Endodermal cell (in vitro differentiated cells): ENCODE measurements at regions not wholly inside any gene's neighbourhood (a gene's known extent, or its start where the extent isn't known, plus 50 kb on each side); places are given as distances from the start of the nearest gene placed in this dataset.
A peak's percentile ranks its signal among the peaks of the same experiment; 100 is the strongest.

ENCODE experiments used
- DNase-seq: peaks from one replicate; pipeline ENCODE4 v3.0.0-alpha.2; 2017
- H3K27ac ChIP-seq: 2 replicates; pipeline ENCODE4 v1.5.1; 2013; ENCODE audit warnings: mild to moderate bottlenecking, low read depth, low read length, moderate library complexity
- H3K27me3 ChIP-seq: 2 replicates; pipeline ENCODE4 v1.6.1; 2013; ENCODE audit warnings: mild to moderate bottlenecking, low read length, moderate library complexity; ENCODE audit not compliant: insufficient read depth, control insufficient read depth, poor library complexity, severe bottlenecking
- H3K36me3 ChIP-seq: 2 replicates; pipeline ENCODE4 v1.7.0; 2013; ENCODE audit warnings: mild to moderate bottlenecking, low read length, moderate library complexity; ENCODE audit not compliant: control insufficient read depth, insufficient read depth
- H3K4me1 ChIP-seq: one replicate; pipeline ENCODE4 v1.7.0; 2013; ENCODE audit warnings: low read length; ENCODE audit not compliant: control insufficient read depth, insufficient read depth
- H3K4me3 ChIP-seq: 2 replicates; pipeline ENCODE4 v1.5.1; 2013; ENCODE audit warnings: mild to moderate bottlenecking, low read length, moderate library complexity
- H3K9ac ChIP-seq: 2 replicates; pipeline ENCODE4 v1.6.1; 2013; ENCODE audit warnings: mild to moderate bottlenecking, low read length, moderate library complexity; ENCODE audit not compliant: poor library complexity, severe bottlenecking; ENCODE audit errors: extremely low read depth
- H3K9me3 ChIP-seq: 2 replicates; pipeline ENCODE4 v1.6.1; 2013; ENCODE audit warnings: mild to moderate bottlenecking, low read length, moderate library complexity; ENCODE audit not compliant: control insufficient read depth
- H3K27ac Mint-ChIP-seq: 2 replicates; pipeline ENCODE4 v1.8.0; 2020; ENCODE audit warnings: mixed read lengths
- H3K27me3 Mint-ChIP-seq: 2 replicates; pipeline ENCODE4 v1.8.0; 2021; ENCODE audit warnings: mild to moderate bottlenecking, mixed read lengths; ENCODE audit not compliant: insufficient read depth
- H3K36me3 Mint-ChIP-seq: 2 replicates; pipeline ENCODE4 v1.8.0; 2020; ENCODE audit warnings: low read depth, mixed read lengths
- H3K4me1 Mint-ChIP-seq: 2 replicates; pipeline ENCODE4 v1.8.0; 2020; ENCODE audit warnings: mixed read lengths
- H3K4me3 Mint-ChIP-seq: 2 replicates; pipeline ENCODE4 v1.8.0; 2020; ENCODE audit warnings: mild to moderate bottlenecking, moderate library complexity, mixed read lengths
- H3K9me3 Mint-ChIP-seq: 2 replicates; pipeline ENCODE4 v1.8.0; 2020; ENCODE audit warnings: mild to moderate bottlenecking, mixed read lengths
- WGBS, 2 experiments: methylation state at CpG; one replicate each; pipeline versions ENCODE4 v1.1.5 to v1.1.7; 2013; ENCODE audit warnings: missing lambda C conversion rate in 2 of 2, mixed read lengths in 1 of 2; ENCODE audit not compliant: insufficient coverage in 1 of 2, insufficient read length in 1 of 2; 5-methylcytosine and 5-hydroxymethylcytosine counted together
- TF ChIP-seq, protein P1 (sequence below): fragments of 200-600 bp; sonication (generic); conservative IDR thresholded peaks from 2 replicates; pipeline ENCODE4 v1.5.0; 2021; ENCODE audit warnings: antibody characterized with exemption, mild to moderate bottlenecking

DNA sequence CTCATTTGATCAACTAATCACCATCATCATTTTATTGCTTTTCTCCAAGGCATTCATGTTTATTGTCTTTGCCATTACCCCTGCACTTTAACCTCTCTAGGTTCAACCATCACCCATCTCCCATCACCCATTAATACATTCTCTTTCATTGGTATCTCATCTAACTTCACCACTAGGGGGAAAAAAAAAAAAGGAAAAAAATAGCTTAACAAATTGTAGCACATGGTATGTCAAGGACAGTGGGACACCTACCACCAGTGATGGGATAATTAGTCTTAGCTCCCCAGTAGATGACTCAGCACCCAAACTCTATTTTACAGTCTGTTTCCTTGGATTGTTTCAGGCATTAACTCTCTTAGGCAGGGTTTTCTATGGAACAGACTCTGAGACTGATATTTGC lies 1770.2 kb upstream of the MIR17HG start:
- no peaks in the 10 kb centered on the region for H3K27me3 ChIP-seq
- no peak overlapping the region for H3K4me3 ChIP-seq
- H3K4me3 Mint-ChIP-seq = no peak overlapping the region
- peaks cover 11% of the 10 kb centered on the region for H3K9me3 ChIP-seq
- TF ChIP-seq, protein P1, sequence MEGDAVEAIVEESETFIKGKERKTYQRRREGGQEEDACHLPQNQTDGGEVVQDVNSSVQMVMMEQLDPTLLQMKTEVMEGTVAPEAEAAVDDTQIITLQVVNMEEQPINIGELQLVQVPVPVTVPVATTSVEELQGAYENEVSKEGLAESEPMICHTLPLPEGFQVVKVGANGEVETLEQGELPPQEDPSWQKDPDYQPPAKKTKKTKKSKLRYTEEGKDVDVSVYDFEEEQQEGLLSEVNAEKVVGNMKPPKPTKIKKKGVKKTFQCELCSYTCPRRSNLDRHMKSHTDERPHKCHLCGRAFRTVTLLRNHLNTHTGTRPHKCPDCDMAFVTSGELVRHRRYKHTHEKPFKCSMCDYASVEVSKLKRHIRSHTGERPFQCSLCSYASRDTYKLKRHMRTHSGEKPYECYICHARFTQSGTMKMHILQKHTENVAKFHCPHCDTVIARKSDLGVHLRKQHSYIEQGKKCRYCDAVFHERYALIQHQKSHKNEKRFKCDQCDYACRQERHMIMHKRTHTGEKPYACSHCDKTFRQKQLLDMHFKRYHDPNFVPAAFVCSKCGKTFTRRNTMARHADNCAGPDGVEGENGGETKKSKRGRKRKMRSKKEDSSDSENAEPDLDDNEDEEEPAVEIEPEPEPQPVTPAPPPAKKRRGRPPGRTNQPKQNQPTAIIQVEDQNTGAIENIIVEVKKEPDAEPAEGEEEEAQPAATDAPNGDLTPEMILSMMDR = peak; percentile 55
- no peak overlapping the region for H3K27ac ChIP-seq
- no peak overlapping the region for H3K27ac Mint-ChIP-seq
- no peaks in the 10 kb centered on the region for H3K27me3 Mint-ChIP-seq
- H3K36me3 ChIP-seq = no peaks in the 10 kb centered on the region
- H3K4me1 ChIP-seq = no peaks in the 10 kb centered on the region
- no peaks in the 10 kb centered on the region for H3K4me1 Mint-ChIP-seq
- no peaks in the 10 kb centered on the region for H3K36me3 Mint-ChIP-seq
- no peak for DNase-seq
- H3K9me3 Mint-ChIP-seq = peaks cover 16% of the 10 kb centered on the region
- no peak overlapping the region for H3K9ac ChIP-seq

DNA sequence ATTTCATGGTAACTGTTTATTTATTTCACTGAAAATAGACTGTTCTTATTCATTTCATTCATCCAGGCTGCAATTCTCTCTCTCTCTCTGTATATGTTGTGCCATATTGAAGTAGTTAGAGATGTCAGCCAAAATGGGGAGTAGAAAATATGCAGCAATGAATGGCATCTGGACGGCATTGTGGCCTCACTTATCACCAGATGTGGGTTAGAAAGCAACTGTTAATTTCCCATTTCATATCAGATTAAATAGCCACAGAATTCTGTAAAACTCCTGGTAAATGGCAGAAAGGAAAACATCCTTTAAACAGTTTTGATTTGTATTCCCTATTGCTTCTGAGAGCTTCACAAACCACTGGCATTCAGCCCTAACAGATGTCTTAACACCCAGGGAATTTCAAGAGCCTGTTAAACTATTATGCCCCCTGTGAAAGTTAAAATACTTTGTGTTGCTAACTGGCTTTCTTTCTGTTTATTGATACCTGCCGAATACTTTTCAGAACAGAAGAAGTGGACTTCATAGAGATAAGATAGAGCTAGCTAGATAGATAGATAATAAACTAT lies 1763.3 kb upstream of the MIR17HG start:
- peak overlapping the region; percentile 41 for H3K27ac Mint-ChIP-seq

DNA sequence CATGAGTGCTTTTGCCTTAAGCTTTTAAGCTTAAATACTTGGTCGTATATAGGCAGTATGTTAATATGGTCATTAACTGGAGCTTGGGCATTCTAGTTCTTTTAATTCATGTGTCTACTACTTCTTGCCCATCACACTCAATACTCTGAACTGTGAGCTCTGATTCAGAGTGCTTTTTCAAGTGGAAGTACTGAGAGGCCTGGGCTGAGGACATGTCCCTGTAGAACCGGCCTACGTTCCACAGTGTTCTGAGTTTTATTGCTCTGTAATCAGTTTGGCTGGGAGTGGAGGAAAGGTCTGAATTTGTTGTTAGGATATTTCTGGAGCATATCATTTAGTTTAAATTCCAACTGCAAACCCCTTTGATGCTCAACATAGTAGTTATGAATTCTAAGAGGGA lies 1744.8 kb upstream of the MIR17HG start:
- Mint-ChIP-seq H3K4me1 (no peaks in the 10 kb centered on the region), H3K4me3 (no peak overlapping the region), H3K9me3 (peaks cover 23% of the 10 kb centered on the region), H3K27me3 (no peaks in the 10 kb centered on the region), H3K36me3 (no peaks in the 10 kb centered on the region), H3K27ac (no peak overlapping the region)
- WGBS, 2 experiments = 90 to 91% methylated on average over 2 to 3 of the region's 3 CpGs
- H3K27me3 ChIP-seq = no peaks in the 10 kb centered on the region
- no peaks in the 10 kb centered on the region for H3K36me3 ChIP-seq
- H3K4me1 ChIP-seq = no peaks in the 10 kb centered on the region
- DNase-seq = no peak
- TF ChIP-seq, protein P1 = no peak
- no peak overlapping the region for H3K9ac ChIP-seq
- peaks cover 18% of the 10 kb centered on the region for H3K9me3 ChIP-seq
- H3K4me3 ChIP-seq = no peak overlapping the region
- no peak overlapping the region for H3K27ac ChIP-seq

More for the DNA sequence above, 1763.3 kb upstream of the MIR17HG start:
- TF ChIP-seq, protein P1 = no peak
- H3K27me3 Mint-ChIP-seq = no peaks in the 10 kb centered on the region
- H3K9ac ChIP-seq = no peak overlapping the region
- WGBS, 2 experiments = 71 to 100% methylated on average over 1 to 2 of the region's 2 CpGs
- H3K4me1 Mint-ChIP-seq = peaks cover 6% of the 10 kb centered on the region
- no peaks in the 10 kb centered on the region for H3K36me3 Mint-ChIP-seq
- no peaks in the 10 kb centered on the region for H3K4me1 ChIP-seq
- H3K27ac ChIP-seq = no peak overlapping the region
- H3K9me3 ChIP-seq = no peaks in the 10 kb centered on the region
- no peak overlapping the region for H3K4me3 Mint-ChIP-seq
- no peaks in the 10 kb centered on the region for H3K36me3 ChIP-seq
- DNase-seq = no peak
- no peak overlapping the region for H3K4me3 ChIP-seq
- H3K27me3 ChIP-seq = no peaks in the 10 kb centered on the region
- H3K9me3 Mint-ChIP-seq = no peaks in the 10 kb centered on the region
